IPS DF 6.9 (cell line): ENCODE measurements at regions not wholly inside any gene's neighbourhood (a gene's known extent, or its start where the extent isn't known, plus 50 kb on each side); places are given as distances from the start of the nearest gene placed in this dataset.

ENCODE experiments used
- DNase-seq: peaks from one replicate; pipeline ENCODE4 v3.0.0-alpha.2; 2013; ENCODE audit warnings: low read depth, low spot score
- H3K27ac ChIP-seq: one replicate; pipeline ENCODE4 v1.5.1; 2013; ENCODE audit warnings: low read length, control low read depth
- H3K27me3 ChIP-seq: 2 replicates; pipeline ENCODE4 v1.6.1; 2013; ENCODE audit warnings: mild to moderate bottlenecking, low read length; ENCODE audit not compliant: control insufficient read depth, insufficient read depth
- H3K36me3 ChIP-seq: 2 replicates; pipeline ENCODE4 v1.6.1; 2013; ENCODE audit warnings: low read length; ENCODE audit not compliant: control insufficient read depth, insufficient read depth
- H3K4me1 ChIP-seq: 2 replicates; pipeline ENCODE4 v1.6.1; 2013; ENCODE audit warnings: low read length; ENCODE audit not compliant: control insufficient read depth, insufficient read depth
- H3K4me3 ChIP-seq: 2 replicates; pipeline ENCODE4 v1.5.1; 2013; ENCODE audit warnings: mild to moderate bottlenecking, low read length
- H3K9me3 ChIP-seq: 2 replicates; pipeline ENCODE4 v1.6.1; 2013; ENCODE audit warnings: low read length, inconsistent platforms; ENCODE audit not compliant: control insufficient read depth, insufficient read depth
- WGBS: extraction: QIAGEN DNeasy Blood & Tissue Kit; methylation state at CpG from one replicate; pipeline ENCODE4 v1.1.7; 2013; ENCODE audit warnings: mixed read lengths, missing lambda C conversion rate; ENCODE audit not compliant: insufficient read length, insufficient coverage; 5-methylcytosine and 5-hydroxymethylcytosine counted together

DNA sequence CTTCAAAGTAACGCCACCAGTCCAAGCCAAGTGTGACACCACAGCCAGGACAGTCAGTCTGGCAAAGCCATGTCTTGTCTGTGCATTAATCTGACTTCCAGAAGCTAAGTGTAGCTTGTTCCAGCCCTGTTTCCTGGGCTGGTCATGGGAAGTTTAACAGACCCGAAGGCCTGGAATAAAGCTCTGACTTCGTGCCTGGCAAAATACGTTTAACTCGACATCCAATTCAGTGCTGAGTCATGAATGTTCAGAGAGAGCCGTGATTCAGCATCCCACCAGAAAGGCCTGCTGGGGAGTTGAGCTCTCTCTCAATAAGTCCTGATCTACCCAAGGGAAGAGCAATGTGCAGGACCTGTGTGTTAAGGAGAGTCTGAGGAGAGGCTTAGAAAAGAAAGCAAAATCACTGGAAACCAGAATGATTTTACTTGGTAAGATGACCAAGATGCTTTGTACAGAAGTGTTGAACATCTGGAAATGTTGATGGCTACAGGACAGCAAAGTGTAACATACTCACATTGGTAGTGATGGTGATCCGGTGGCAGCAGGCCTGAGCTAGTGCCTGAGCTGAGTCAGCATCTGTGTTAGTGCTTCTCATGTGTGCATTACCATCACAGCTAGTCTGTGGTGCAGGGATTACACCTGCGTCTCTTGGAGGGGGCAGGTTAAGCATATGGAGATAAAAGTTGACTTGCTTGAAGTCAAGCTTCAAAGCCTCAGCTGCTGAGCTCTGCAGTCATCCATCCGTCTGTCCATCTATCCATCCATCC is 743.7 kb upstream of the HS6ST1 start:
- Histone ChIP-seq H3K36me3 (no peaks in the 10 kb centered on the region), H3K4me1 (no peaks in the 10 kb centered on the region), H3K27me3 (no peaks in the 10 kb centered on the region), H3K27ac (no peak overlapping the region), H3K9me3 (no peaks in the 10 kb centered on the region), H3K4me3 (no peak overlapping the region)
- no peak for DNase-seq
- no CpG with 5 or more reads among the region's 9 CpGs for WGBS

DNA sequence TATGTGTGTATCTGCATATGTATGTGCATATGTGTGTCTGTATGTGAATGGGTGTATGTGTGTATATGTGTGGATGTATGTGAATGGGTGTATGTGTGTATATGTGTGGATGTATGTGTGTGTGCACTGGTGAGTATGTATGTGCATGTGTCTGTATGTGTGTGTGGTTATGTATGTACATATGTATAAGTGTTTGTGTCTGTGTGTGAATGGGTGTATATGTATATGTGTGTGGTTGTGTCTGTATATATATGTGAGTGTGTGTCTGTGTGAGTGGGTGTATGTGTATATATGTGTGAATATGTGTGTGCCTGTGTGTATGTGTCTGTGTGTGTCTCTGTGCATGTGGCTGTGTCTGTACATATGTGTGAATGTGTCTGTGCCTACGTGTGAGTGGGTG is 748.4 kb upstream of the HS6ST1 start:
- no peak for DNase-seq
- Histone ChIP-seq H3K36me3 (no peaks in the 10 kb centered on the region), H3K4me3 (no peak overlapping the region), H3K9me3 (no peaks in the 10 kb centered on the region), H3K4me1 (no peaks in the 10 kb centered on the region), H3K27me3 (no peaks in the 10 kb centered on the region), H3K27ac (no peak overlapping the region)
- no CpG with 5 or more reads among the region's 1 CpG for WGBS

DNA sequence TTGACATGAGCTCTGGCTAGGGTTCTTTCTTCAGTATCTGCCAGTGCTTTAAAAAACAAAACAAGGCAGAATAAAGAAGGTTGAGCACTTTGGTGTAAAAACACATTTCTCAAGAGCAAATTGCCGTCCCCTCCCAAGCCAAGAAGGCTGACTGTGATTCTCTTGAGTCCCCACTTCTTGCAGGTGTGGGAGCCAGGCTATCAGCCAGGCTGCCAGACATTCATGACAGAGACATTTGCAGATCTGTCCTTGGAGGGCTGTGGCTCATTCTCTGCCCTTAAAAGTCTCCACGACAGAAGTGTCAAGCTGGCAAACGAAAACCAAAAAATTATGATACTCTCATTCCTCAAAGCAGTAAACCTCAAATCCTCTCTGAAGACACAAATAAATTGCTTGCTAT is 749.3 kb upstream of the HS6ST1 start:
- Histone ChIP-seq H3K9me3 (no peaks in the 10 kb centered on the region), H3K4me1 (no peaks in the 10 kb centered on the region), H3K4me3 (no peak overlapping the region), H3K27ac (no peak overlapping the region), H3K27me3 (no peaks in the 10 kb centered on the region), H3K36me3 (no peaks in the 10 kb centered on the region)
- WGBS = no CpG with 5 or more reads among the region's 3 CpGs
- no peak for DNase-seq

DNA sequence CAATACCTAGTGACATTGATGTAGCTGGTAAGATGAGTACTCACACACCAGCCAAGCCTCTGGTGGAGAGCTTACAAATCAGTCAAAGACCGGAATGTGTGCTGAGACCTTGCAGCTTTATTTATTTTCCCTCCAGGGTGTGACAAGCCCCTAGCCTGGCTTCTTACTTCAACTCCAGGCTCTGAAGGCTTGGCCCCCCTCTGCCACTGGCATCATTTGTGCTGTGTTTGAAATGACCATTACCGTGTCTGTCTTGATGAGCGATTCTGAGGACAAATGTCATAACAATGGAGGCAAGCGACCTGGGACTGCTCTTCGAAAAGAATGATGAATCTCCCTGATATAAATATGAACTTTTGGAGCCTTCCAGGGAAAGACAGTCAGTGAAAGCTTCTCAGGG is 749.9 kb upstream of the HS6ST1 start:
- no peak for DNase-seq
- no peak overlapping the region for H3K27ac ChIP-seq
- WGBS = no CpG with 5 or more reads among the region's 5 CpGs
- H3K4me1 ChIP-seq = no peaks in the 10 kb centered on the region
- H3K27me3 ChIP-seq = no peaks in the 10 kb centered on the region
- no peaks in the 10 kb centered on the region for H3K9me3 ChIP-seq
- H3K4me3 ChIP-seq = no peak overlapping the region
- no peaks in the 10 kb centered on the region for H3K36me3 ChIP-seq

DNA sequence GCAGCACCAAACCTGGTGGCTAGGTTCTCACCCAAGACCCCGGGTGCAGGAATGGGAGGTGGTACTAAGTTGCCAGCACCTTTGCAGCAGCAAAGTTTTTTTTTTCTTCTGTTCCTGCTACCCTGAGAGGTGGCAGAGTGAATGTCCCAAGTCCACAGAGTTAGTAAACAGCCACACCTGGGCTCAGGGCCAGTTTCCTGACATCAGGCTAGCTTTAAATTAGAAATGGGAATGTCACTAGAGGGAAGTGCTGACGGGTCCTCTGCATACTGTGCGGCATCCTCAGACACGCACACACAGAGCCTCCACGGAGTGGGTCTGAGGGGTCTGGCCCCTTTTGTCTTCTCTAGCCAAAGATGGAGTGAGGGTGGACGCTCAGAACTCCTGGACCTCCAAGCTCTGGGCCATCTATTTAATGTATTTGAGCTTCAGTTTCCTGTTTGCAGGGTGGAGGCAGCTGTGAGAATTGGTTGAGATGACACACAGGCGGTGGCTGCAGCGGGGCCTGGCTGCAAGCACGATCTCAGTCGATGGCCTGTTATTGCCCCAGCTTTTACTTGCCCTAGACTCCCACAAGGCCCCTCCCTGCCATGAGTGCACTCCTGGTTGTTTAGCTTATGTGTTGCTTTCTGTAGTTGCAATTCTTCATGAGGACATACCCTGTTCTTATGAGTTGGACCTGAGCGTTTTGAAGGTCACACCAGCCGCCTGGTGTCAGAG is 751.4 kb upstream of the HS6ST1 start:
- Histone ChIP-seq H3K27me3 (no peaks in the 10 kb centered on the region), H3K9me3 (no peaks in the 10 kb centered on the region), H3K4me3 (no peak overlapping the region), H3K36me3 (no peaks in the 10 kb centered on the region), H3K4me1 (no peaks in the 10 kb centered on the region), H3K27ac (no peak overlapping the region)
- no peak for DNase-seq
- WGBS = no CpG with 5 or more reads among the region's 12 CpGs

DNA sequence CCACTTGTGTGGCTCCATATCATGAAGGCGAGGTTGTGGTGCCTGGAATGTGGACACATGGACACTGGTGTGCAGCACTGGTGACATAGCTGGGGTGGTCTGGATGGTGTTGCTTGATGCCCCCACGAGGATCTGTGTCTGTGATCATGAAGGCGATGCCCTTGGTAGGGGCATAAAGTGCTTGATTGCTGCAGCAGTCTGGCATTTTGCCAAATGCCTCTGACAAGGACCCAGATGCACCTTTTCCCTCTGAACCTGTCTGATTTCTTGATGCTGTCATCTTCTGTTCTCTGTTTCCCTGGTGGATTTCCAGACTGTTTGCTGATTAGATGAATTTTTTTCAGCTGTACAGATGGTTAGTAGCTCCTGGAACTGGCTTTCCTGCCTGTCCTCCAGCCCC is 752.0 kb upstream of the HS6ST1 start:
- no peak for DNase-seq
- H3K4me3 ChIP-seq = no peak overlapping the region

DNA sequence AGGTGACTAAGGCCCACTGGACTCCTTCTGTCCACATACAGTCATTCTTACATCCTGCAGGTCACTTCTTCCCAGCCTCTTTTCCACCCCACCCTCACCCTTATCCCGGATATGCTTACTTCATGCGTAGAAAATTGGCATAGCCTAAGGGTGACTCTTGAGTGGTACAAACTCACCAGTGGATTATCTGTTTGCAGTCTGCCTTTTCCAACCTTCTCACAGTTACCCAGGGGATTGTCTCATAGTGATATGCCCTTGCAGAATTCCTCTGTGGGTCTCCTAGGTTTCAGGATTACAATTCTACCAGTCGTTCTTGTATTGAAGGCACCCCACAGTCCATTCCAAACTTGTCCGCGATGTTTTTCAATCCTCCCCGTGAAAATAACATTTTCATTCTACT is 752.9 kb upstream of the HS6ST1 start:
- H3K4me1 ChIP-seq = no peaks in the 10 kb centered on the region
- no peak overlapping the region for H3K27ac ChIP-seq
- H3K9me3 ChIP-seq = no peaks in the 10 kb centered on the region
- H3K4me3 ChIP-seq = no peak overlapping the region
- no peaks in the 10 kb centered on the region for H3K36me3 ChIP-seq
- 100% methylated on average over 3 of the region's 6 CpGs for WGBS
- DNase-seq = no peak
- no peaks in the 10 kb centered on the region for H3K27me3 ChIP-seq

More for the DNA sequence above, 752.0 kb upstream of the HS6ST1 start:
- H3K4me1 ChIP-seq = no peaks in the 10 kb centered on the region
- no peak overlapping the region for H3K27ac ChIP-seq
- H3K27me3 ChIP-seq = no peaks in the 10 kb centered on the region
- H3K36me3 ChIP-seq = no peaks in the 10 kb centered on the region
- WGBS = no CpG with 5 or more reads among the region's 3 CpGs
- H3K9me3 ChIP-seq = no peaks in the 10 kb centered on the region

DNA sequence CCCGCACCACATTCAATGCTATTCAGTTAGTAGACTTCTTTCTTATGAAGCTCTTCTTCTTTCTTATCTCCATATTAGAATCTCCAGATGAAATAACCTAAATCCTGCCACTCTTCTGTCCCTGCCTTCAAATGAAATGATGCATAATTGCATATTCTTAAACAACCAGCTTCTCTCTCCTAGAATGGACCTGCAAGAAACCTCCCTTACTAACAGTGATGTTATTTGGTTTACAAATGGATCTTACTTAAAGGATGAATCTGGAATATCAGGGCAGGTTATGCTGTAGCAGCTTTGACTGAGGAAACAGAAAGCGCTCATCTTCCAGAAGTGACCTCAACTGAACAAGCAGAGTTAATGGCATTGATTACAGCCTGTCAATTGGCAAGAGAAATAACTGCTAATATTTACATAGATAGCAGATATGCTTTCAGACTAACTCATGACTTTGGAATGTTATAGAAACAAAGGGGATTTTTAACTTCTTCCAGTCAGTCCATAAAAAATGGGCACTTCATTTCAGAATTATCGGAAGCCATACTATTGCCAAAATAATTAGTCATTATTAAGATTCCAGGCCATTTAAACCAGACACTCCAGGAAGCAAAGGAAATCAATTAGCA is 755.7 kb upstream of the HS6ST1 start:
- Histone ChIP-seq H3K27me3 (no peaks in the 10 kb centered on the region), H3K9me3 (no peaks in the 10 kb centered on the region), H3K4me3 (no peak overlapping the region), H3K27ac (no peak overlapping the region), H3K4me1 (no peaks in the 10 kb centered on the region; the same call in 1 of the 2 replicates), H3K36me3 (no peaks in the 10 kb centered on the region)
- no CpG with 5 or more reads among the region's 3 CpGs for WGBS
- no peak for DNase-seq

DNA sequence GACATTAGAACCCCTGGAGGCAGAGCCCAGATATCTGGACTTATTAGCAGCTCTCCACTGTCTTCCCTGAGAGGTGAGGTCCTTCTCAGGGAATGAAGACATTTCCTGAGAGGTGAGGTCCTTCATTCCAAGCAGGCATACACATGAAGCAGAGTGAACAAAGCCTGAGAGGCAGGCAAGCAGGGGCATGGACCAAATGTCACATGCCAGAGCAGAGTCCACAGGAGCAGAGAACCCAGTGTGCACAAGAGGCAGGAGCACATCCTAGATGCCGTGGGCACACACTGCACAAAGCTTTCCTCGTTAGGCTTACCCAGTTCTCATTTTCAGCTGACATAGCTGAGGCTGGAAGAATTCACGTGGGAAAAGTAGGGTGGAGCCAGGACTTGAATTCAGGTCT is 759.9 kb upstream of the HS6ST1 start:
- no peak overlapping the region for H3K27ac ChIP-seq
- no peak for DNase-seq
- H3K4me3 ChIP-seq = no peak overlapping the region
- no peaks in the 10 kb centered on the region for H3K9me3 ChIP-seq
- WGBS = no CpG with 5 or more reads among the region's 3 CpGs
- no peaks in the 10 kb centered on the region for H3K27me3 ChIP-seq
- H3K4me1 ChIP-seq = no peaks in the 10 kb centered on the region; the same call in none of the 2 replicates
- H3K36me3 ChIP-seq = no peaks in the 10 kb centered on the region

DNA sequence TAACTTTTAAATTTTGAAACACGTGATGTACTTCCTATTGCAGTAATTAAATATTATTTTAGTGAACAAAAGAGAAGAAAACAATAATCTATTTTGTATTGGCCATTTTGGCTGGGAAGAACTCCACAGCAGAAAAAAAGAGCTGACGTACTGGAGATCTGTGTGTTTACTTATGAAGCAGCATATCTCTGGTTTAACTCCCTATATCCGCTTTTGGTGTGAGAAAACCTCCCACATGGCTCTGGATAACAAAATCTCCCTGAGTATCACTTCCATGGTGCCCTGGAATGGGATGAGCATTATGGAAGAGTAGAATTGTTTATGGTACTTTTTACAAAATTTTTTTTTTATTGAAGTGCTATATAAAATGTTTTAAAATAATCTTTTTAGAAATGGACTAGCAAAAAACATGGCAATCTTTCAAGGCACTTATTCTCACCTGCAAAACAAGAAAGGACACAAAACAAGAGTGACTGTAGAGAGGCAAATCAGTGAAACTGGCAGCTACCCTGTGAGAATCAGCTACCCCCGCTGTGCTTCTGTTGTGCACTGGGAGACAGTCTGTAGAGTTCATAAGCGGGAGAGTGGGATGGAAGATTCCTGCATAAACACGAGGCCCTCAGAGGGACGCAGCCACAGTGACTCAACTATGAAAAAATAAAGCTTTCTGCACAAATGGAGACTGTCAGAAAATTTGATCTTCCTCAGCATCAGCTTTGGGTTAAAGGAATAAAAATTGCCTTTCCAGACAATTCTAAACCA is 762.2 kb upstream of the HS6ST1 start:
- H3K27ac ChIP-seq = no peak overlapping the region
- H3K4me1 ChIP-seq = no peaks in the 10 kb centered on the region; the same call in none of the 2 replicates
- WGBS = no CpG with 5 or more reads among the region's 7 CpGs
- H3K36me3 ChIP-seq = no peaks in the 10 kb centered on the region
- no peak for DNase-seq
- no peak overlapping the region for H3K4me3 ChIP-seq
- H3K9me3 ChIP-seq = no peaks in the 10 kb centered on the region
- H3K27me3 ChIP-seq = no peaks in the 10 kb centered on the region
